H9 (cell line): ENCODE measurements at regions not wholly inside any gene's neighbourhood (a gene's known extent, or its start where the extent isn't known, plus 50 kb on each side); places are given as distances from the start of the nearest gene placed in this dataset.

Experiments used
- DNase-seq: peaks from one replicate; pipeline ENCODE4 v3.0.0-alpha.2; 2017
- H2AFZ ChIP-seq: one replicate; pipeline ENCODE4 v1.6.1; 2013; ENCODE audit warnings: mild to moderate bottlenecking, low read length, control low read depth, moderate library complexity
- H2AK5ac ChIP-seq: 2 replicates; pipeline ENCODE4 v1.6.1; 2013; ENCODE audit warnings: low read length, control low read depth, mixed read lengths; ENCODE audit not compliant: insufficient read length
- H2BK120ac ChIP-seq: one replicate; pipeline ENCODE4 v1.6.1; 2013; ENCODE audit warnings: low read depth, mild to moderate bottlenecking, low read length, control low read depth, inconsistent platforms; ENCODE audit not compliant: poor library complexity, severe bottlenecking
- H2BK12ac ChIP-seq: 2 replicates; pipeline ENCODE4 v1.6.1; 2013; ENCODE audit warnings: low read length, control low read depth, mixed read lengths, low read depth; ENCODE audit not compliant: insufficient read length
- H2BK15ac ChIP-seq: 2 replicates; pipeline ENCODE4 v1.6.1; 2013; ENCODE audit warnings: low read depth, low read length, control low read depth
- H2BK20ac ChIP-seq: one replicate; pipeline ENCODE4 v1.6.1; 2013; ENCODE audit warnings: low read depth, mild to moderate bottlenecking, low read length, control low read depth, inconsistent platforms; ENCODE audit not compliant: poor library complexity, severe bottlenecking
- H2BK5ac ChIP-seq: 2 replicates; pipeline ENCODE4 v1.6.1; 2013; ENCODE audit warnings: low read length, control low read depth, mixed read lengths; ENCODE audit not compliant: insufficient read length
- H3K14ac ChIP-seq: 2 replicates; pipeline ENCODE4 v1.6.1; 2013; ENCODE audit warnings: low read length, control low read depth; ENCODE audit not compliant: insufficient read depth
- H3K18ac ChIP-seq: 2 replicates; pipeline ENCODE4 v1.6.1; 2013; ENCODE audit warnings: low read depth, mild to moderate bottlenecking, mixed read lengths, low read length, control low read depth; ENCODE audit not compliant: insufficient read length
- H3K23ac ChIP-seq: 2 replicates; pipeline ENCODE4 v1.6.1; 2013; ENCODE audit warnings: low read length, control low read depth, mixed read lengths, low read depth; ENCODE audit not compliant: insufficient read length
- H3K23me2 ChIP-seq: 2 replicates; pipeline ENCODE4 v1.6.1; 2013; ENCODE audit warnings: low read depth, mild to moderate bottlenecking, mixed read lengths, low read length, control low read depth; ENCODE audit not compliant: insufficient read length, poor library complexity, severe bottlenecking
- H3K27ac ChIP-seq: 2 replicates; pipeline ENCODE4 v1.5.1; 2013; ENCODE audit warnings: low read length, control low read depth, mixed read lengths, low read depth; ENCODE audit not compliant: insufficient read length
- H3K27me3 ChIP-seq: 2 replicates; pipeline ENCODE4 v1.6.1; 2013; ENCODE audit warnings: low read length, control low read depth, inconsistent platforms; ENCODE audit not compliant: insufficient read depth
- H3K4ac ChIP-seq: 2 replicates; pipeline ENCODE4 v1.6.1; 2013; ENCODE audit warnings: low read depth, mild to moderate bottlenecking, control low read depth, inconsistent platforms, low read length, moderate library complexity
- H3K4me1 ChIP-seq: 2 replicates; pipeline ENCODE4 v1.6.1; 2013; ENCODE audit warnings: low read length, control low read depth, inconsistent platforms; ENCODE audit not compliant: insufficient read depth
- H3K4me2 ChIP-seq: 2 replicates; pipeline ENCODE4 v1.6.1; 2013; ENCODE audit warnings: low read length, control low read depth, mixed read lengths; ENCODE audit not compliant: insufficient read length, insufficient read depth
- H3K56ac ChIP-seq: 2 replicates; pipeline ENCODE4 v1.6.1; 2013; ENCODE audit warnings: low read depth, mild to moderate bottlenecking, mixed read lengths, low read length, control low read depth; ENCODE audit not compliant: insufficient read length
- H3K79me1 ChIP-seq: 2 replicates; pipeline ENCODE4 v1.6.1; 2013; ENCODE audit warnings: low read depth, mild to moderate bottlenecking, moderate library complexity, low read length, control low read depth, inconsistent platforms; ENCODE audit not compliant: insufficient read depth, poor library complexity, severe bottlenecking
- H3K79me2 ChIP-seq: 2 replicates; pipeline ENCODE4 v1.6.1; 2013; ENCODE audit warnings: low read length, control low read depth, inconsistent platforms; ENCODE audit not compliant: insufficient read depth
- H3K9ac ChIP-seq: 2 replicates; pipeline ENCODE4 v1.6.1; 2013; ENCODE audit warnings: low read length, control low read depth, mixed read lengths; ENCODE audit not compliant: insufficient read length; ENCODE audit errors: extremely low read depth
- H3K9me3 ChIP-seq: one replicate; pipeline ENCODE4 v1.6.1; 2013; ENCODE audit warnings: low read depth, low read length, inconsistent platforms; ENCODE audit not compliant: control insufficient read depth
- H3T11ph ChIP-seq: one replicate; pipeline ENCODE4 v1.6.1; 2013; ENCODE audit warnings: mild to moderate bottlenecking, low read length, control low read depth, inconsistent platforms
- H4K20me1 ChIP-seq: one replicate; pipeline ENCODE4 v1.6.1; 2013; ENCODE audit not compliant: control insufficient read depth, insufficient read length, insufficient read depth
- H4K5ac ChIP-seq: 2 replicates; pipeline ENCODE4 v1.6.1; 2013; ENCODE audit warnings: low read depth, mild to moderate bottlenecking, mixed read lengths, low read length, control low read depth; ENCODE audit not compliant: insufficient read length
- H4K8ac ChIP-seq: replicated peaks from 2 replicates; pipeline ENCODE4 v1.6.1; 2013; ENCODE audit warnings: low read length, control low read depth, mixed read lengths, low read depth; ENCODE audit not compliant: insufficient read length
- H4K91ac ChIP-seq: 2 replicates; pipeline ENCODE4 v1.6.1; 2013; ENCODE audit warnings: low read depth, mild to moderate bottlenecking, moderate library complexity, mixed read lengths, low read length, control low read depth; ENCODE audit not compliant: insufficient read length
- H3K27ac Mint-ChIP-seq, 3 experiments: 2 replicates in 2 of 3; 3 replicates in 1 of 3; pipeline ENCODE4 v1.8.0; 2020 to 2021; ENCODE audit warnings: mixed read lengths in 3 of 3, mild to moderate bottlenecking in 1 of 3, moderate library complexity in 1 of 3
- H3K27me3 Mint-ChIP-seq: 2 replicates; pipeline ENCODE4 v1.8.0; 2021; ENCODE audit warnings: low read depth, mild to moderate bottlenecking, moderate library complexity, mixed read lengths
- H3K36me3 Mint-ChIP-seq, 3 experiments: 2 replicates in 2 of 3; 3 replicates in 1 of 3; pipeline ENCODE4 v1.8.0; 2020 to 2021; ENCODE audit warnings: low read depth in 3 of 3, mixed read lengths in 3 of 3; ENCODE audit not compliant: insufficient read depth in 1 of 3
- H3K4me1 Mint-ChIP-seq, 2 experiments: 2 replicates each; pipeline ENCODE4 v1.8.0; 2020; ENCODE audit warnings: mixed read lengths in 2 of 2
- H3K4me3 Mint-ChIP-seq, 2 experiments: 2 replicates in 1 of 2; 3 replicates in 1 of 2; pipeline ENCODE4 v1.8.0; 2020 to 2021; ENCODE audit warnings: mild to moderate bottlenecking in 2 of 2, mixed read lengths in 2 of 2, moderate library complexity in 1 of 2
- H3K9me3 Mint-ChIP-seq, 2 experiments: 2 replicates in 1 of 2; 3 replicates in 1 of 2; pipeline ENCODE4 v1.8.0; 2020; ENCODE audit warnings: mild to moderate bottlenecking in 2 of 2, mixed read lengths in 2 of 2, moderate library complexity in 1 of 2
- WGBS: extraction: QIAGEN DNeasy Blood & Tissue Kit; methylation state at CpG from one replicate; pipeline ENCODE4 v1.1.7; 2013; ENCODE audit warnings: missing lambda C conversion rate, low lambda C conversion rate, mixed read lengths; ENCODE audit not compliant: insufficient read length; ENCODE audit errors: extremely low coverage; 5-methylcytosine and 5-hydroxymethylcytosine counted together
- TF ChIP-seq, protein P1 (sequence below): fragments of 200-600 bp; sonication (generic); conservative IDR thresholded peaks from 3 replicates; pipeline ENCODE4 v1.8.0; 2021; ENCODE audit warnings: antibody characterized with exemption, mild to moderate bottlenecking

DNA sequence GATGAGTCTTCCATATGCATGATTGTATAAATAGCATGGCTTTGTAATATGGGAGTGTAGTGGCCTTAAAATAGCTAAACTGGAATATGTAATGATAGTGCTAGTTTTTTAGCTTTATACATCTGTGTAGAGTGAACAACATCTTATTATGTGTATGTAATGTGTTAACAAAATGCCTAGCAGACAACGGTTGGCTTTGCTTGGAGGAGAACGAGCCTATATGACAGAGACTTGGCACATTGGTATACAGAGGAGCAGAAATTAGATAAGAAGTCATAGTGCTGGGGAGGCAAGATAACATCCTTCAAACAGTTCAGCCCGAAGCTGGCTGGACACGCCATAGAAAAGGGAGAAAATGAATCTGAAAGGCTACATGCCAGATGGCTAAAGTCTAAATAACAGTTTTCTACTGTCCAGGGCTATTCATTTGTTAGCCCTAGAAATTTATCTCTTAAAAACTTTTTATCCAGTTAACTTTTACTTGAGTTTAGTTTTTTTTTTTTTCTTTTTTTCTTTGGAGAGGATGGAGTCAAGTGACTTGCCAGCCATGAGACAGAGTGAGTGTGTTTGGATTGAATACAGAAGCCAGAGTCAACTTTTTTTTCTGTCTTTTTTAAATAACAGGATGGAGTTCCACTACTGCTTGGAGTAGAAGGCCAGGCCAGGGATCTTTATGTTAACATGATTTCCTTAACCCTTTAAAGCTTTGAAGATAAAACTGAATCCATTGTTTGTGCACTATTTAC lies 214.4 kb upstream of the ACTBL2 start:
- Histone ChIP-seq H3K4me1 (peaks cover 2% of the 10 kb centered on the region; the same call in 1 of the 2 replicates), H2BK5ac (no peak overlapping the region), H3K4ac (no peak overlapping the region), H3K23me2 (no peaks in the 10 kb centered on the region), H2BK15ac (no peak overlapping the region), H3K18ac (no peak overlapping the region), H4K8ac (no peak overlapping the region), H3K56ac (no peak overlapping the region), H3K79me1 (no peaks in the 10 kb centered on the region), H2BK120ac (no peak overlapping the region), H3K14ac (no peak overlapping the region), H3K9ac (no peak overlapping the region), H4K5ac (no peak overlapping the region), H4K20me1 (no peaks in the 10 kb centered on the region), H3K4me2 (no peak overlapping the region), H3K9me3 (no peaks in the 10 kb centered on the region), H3K79me2 (no peaks in the 10 kb centered on the region), H2BK20ac (no peak overlapping the region), H3K27me3 (no peaks in the 10 kb centered on the region), H2AK5ac (no peak overlapping the region), H3K23ac (no peak overlapping the region), H3K27ac (no peak overlapping the region), H2AFZ (no peak overlapping the region), H2BK12ac (no peak overlapping the region), H3T11ph (no peak overlapping the region), H4K91ac (no peak overlapping the region)
- no peak for DNase-seq
- Mint-ChIP-seq H3K27me3 (no peaks in the 10 kb centered on the region), H3K9me3 (no peaks in the 10 kb centered on the region), H3K27ac (no peak overlapping the region), H3K4me1 (peaks cover 22 to 24% of the 10 kb centered on the region in 2 experiments), H3K36me3 (no peaks in the 10 kb centered on the region), H3K4me3 (no peak overlapping the region)
- TF ChIP-seq, protein P1, sequence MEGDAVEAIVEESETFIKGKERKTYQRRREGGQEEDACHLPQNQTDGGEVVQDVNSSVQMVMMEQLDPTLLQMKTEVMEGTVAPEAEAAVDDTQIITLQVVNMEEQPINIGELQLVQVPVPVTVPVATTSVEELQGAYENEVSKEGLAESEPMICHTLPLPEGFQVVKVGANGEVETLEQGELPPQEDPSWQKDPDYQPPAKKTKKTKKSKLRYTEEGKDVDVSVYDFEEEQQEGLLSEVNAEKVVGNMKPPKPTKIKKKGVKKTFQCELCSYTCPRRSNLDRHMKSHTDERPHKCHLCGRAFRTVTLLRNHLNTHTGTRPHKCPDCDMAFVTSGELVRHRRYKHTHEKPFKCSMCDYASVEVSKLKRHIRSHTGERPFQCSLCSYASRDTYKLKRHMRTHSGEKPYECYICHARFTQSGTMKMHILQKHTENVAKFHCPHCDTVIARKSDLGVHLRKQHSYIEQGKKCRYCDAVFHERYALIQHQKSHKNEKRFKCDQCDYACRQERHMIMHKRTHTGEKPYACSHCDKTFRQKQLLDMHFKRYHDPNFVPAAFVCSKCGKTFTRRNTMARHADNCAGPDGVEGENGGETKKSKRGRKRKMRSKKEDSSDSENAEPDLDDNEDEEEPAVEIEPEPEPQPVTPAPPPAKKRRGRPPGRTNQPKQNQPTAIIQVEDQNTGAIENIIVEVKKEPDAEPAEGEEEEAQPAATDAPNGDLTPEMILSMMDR: no peak
- no CpG with 5 or more reads among the region's 4 CpGs for WGBS
